Panc1 (cell line): ENCODE measurements at regions not wholly inside any gene's neighbourhood (a gene's known extent, or its start where the extent isn't known, plus 50 kb on each side); places are given as distances from the start of the nearest gene placed in this dataset.
"Not testable (repeated sequence)": the region's sequence is repeated elsewhere in the genome, so short reads cannot be mapped to it uniquely, and the experiment has no call there.

Experiments
- CTCF ChIP-seq: fragments of 450-650 bp; IDR thresholded peaks from 2 replicates; pipeline ENCODE4 v1.5.1; 2017; ENCODE audit warnings: mild to moderate bottlenecking
- POLR2AphosphoS5 ChIP-seq: IDR thresholded peaks from 2 replicates; pipeline ENCODE4 v1.6.1; 2012; ENCODE audit warnings: mild to moderate bottlenecking, low read depth, low read length, moderate library complexity
- REST ChIP-seq, 2 experiments: IDR thresholded peaks; 2 replicates each; pipeline ENCODE4 v1.6.1; 2011 to 2012; ENCODE audit warnings: low read depth in 2 of 2, control low read depth in 1 of 2, low read length in 1 of 2, mild to moderate bottlenecking in 1 of 2, moderate library complexity in 1 of 2; ENCODE audit not compliant: insufficient read depth in 1 of 2
- SIN3A ChIP-seq: IDR thresholded peaks from 2 replicates; pipeline ENCODE4 v1.6.1; 2012; ENCODE audit warnings: low read depth, mild to moderate bottlenecking, low read length, moderate library complexity, borderline replicate concordance; ENCODE audit not compliant: insufficient read depth
- TCF7L2 ChIP-seq: IDR thresholded peaks from 2 replicates; pipeline ENCODE4 v1.6.1; 2011; ENCODE audit warnings: mild to moderate bottlenecking, low read depth, low read length, inconsistent platforms

GRCh38 chr6:27653143-27653825 lies 180.4 kb upstream of the ZNF184 start:
- TF ChIP-seq POLR2AphosphoS5; SIN3A; CTCF; REST (IDR thresholded peaks at IDR 0.05; ENCODE audit: insufficient read depth in 1 of 2, low read depth in 2 of 2, low read length in 1 of 2); TCF7L2: not testable (repeated sequence)
